ENCODE measurements at regions not wholly inside any gene's neighbourhood (a gene's known extent, or its start where the extent isn't known, plus 50 kb on each side); places are given as distances from the start of the nearest gene placed in this dataset.

GRCh38 chr12:67498991-67499390 lies 149.6 kb upstream of the DYRK2 start:
- Histone ChIP-seq H3K36me3 (ENCODE audit: control insufficient read depth in 2 of 2, extremely low read depth in 1 of 2, insufficient read depth in 2 of 2, low read length in 2 of 2) (no peaks in the 10 kb centered on the region), H2AFZ (ENCODE audit: low read depth, low read length) (no peak overlapping the region), H3K9ac (replicated peaks; ENCODE audit: extremely low read depth, insufficient read depth, low read length) (no peak overlapping the region), H3K4me3 (replicated peaks in 1 of 3; ENCODE audit: insufficient read depth in 1 of 3, low read depth in 1 of 3, low read length in 3 of 3) (no peak overlapping the region), H3K4me1 (ENCODE audit: control insufficient read depth, extremely low read depth, insufficient read depth, low read length) (no peaks in the 10 kb centered on the region), H4K20me1 (replicated peaks; ENCODE audit: control insufficient read depth, extremely low read depth, insufficient read depth, low read length) (no peaks in the 10 kb centered on the region), H3K79me2 (ENCODE audit: control insufficient read depth, insufficient read depth, low read length) (no peaks in the 10 kb centered on the region), H3K27ac (ENCODE audit: insufficient read depth, low read depth, low read length) (no peak overlapping the region), H3K9me3 (replicated peaks; ENCODE audit: control insufficient read depth, insufficient read depth, low read length) (no peaks in the 10 kb centered on the region), H3K9me1 (replicated peaks; ENCODE audit: control insufficient read depth, extremely low read depth, insufficient read depth, low read length) (no peaks in the 10 kb centered on the region), H3K27me3 (ENCODE audit: control insufficient read depth in 2 of 2, insufficient read depth in 2 of 2, low read length in 2 of 2) (no peaks in the 10 kb centered on the region), H3K4me2 (ENCODE audit: insufficient read depth, low read length) (no peak overlapping the region)
- CTCF ChIA-PET = no interaction called here
- BruUV-seq (replicated peaks) = no TSS peak
- dilution Hi-C loops (cut with MboI; ENCODE audit: extremely low pct_ligation_motif_present, low sequenced_read_pairs) = no loop called here
- DNase-seq (ENCODE audit: low read depth, low spot score) (no peak), FAIRE-seq (no peak)
- intact Hi-C loops (cut with micrococcal nuclease) = no loop called here
- POLR2A ChIA-PET = no interaction called here
- TF ChIP-seq CTCF (IDR thresholded peaks at IDR 0.05; ENCODE audit: extremely low read depth in 1 of 2, insufficient read depth in 1 of 2, low read depth in 1 of 2, low read length in 2 of 2) = no peak

GRCh38 chr12:67501362-67501761 lies 147.2 kb upstream of the DYRK2 start:
- intact Hi-C loops (cut with micrococcal nuclease) (no loop called here), dilution Hi-C loops (cut with MboI; ENCODE audit: extremely low pct_ligation_motif_present, low sequenced_read_pairs) (no loop called here)
- H3K79me2 ChIP-seq (ENCODE audit: control insufficient read depth, insufficient read depth, low read length) = no peaks in the 10 kb centered on the region
- H3K9ac ChIP-seq (replicated peaks; ENCODE audit: extremely low read depth, insufficient read depth, low read length) = no peak overlapping the region
- H3K4me1 ChIP-seq (ENCODE audit: control insufficient read depth, extremely low read depth, insufficient read depth, low read length) = no peaks in the 10 kb centered on the region
- H3K36me3 ChIP-seq (ENCODE audit: control insufficient read depth in 2 of 2, extremely low read depth in 1 of 2, insufficient read depth in 2 of 2, low read length in 2 of 2) = no peaks in the 10 kb centered on the region
- H3K4me2 ChIP-seq (ENCODE audit: insufficient read depth, low read length) = no peak overlapping the region
- H3K9me3 ChIP-seq (replicated peaks; ENCODE audit: control insufficient read depth, insufficient read depth, low read length) = no peaks in the 10 kb centered on the region
- FAIRE-seq (no peak), DNase-seq (ENCODE audit: low read depth, low spot score) (no peak)
- H4K20me1 ChIP-seq (replicated peaks; ENCODE audit: control insufficient read depth, extremely low read depth, insufficient read depth, low read length) = no peaks in the 10 kb centered on the region
- no peaks in the 10 kb centered on the region for H3K9me1 ChIP-seq (replicated peaks; ENCODE audit: control insufficient read depth, extremely low read depth, insufficient read depth, low read length)
- no peak overlapping the region for H3K4me3 ChIP-seq (replicated peaks in 1 of 3; ENCODE audit: insufficient read depth in 1 of 3, low read depth in 1 of 3, low read length in 3 of 3)
- no peaks in the 10 kb centered on the region for H3K27me3 ChIP-seq (ENCODE audit: control insufficient read depth in 2 of 2, insufficient read depth in 2 of 2, low read length in 2 of 2)
- no peak overlapping the region for H3K27ac ChIP-seq (ENCODE audit: insufficient read depth, low read depth, low read length)
- TF ChIP-seq GATA2 (IDR thresholded peaks at IDR 0.05; ENCODE audit: insufficient read depth, insufficient read length, low read depth, low read length) = no peak
- no peak for TF ChIP-seq POLR2AphosphoS5 (IDR thresholded peaks at IDR 0.05; ENCODE audit: insufficient read depth, low read depth, low read length)
- no peak for TF ChIP-seq JUN (IDR thresholded peaks at IDR 0.05; ENCODE audit: borderline replicate concordance, insufficient read depth, insufficient read length, low read depth)
- no peak for TF ChIP-seq MAX (IDR thresholded peaks at IDR 0.05; ENCODE audit: insufficient read depth, insufficient read length)
- no peak for TF ChIP-seq CTCF (IDR thresholded peaks at IDR 0.05; ENCODE audit: extremely low read depth in 1 of 2, insufficient read depth in 1 of 2, low read depth in 1 of 2, low read length in 2 of 2)
- no peak for TF ChIP-seq MYC (IDR thresholded peaks at IDR 0.05; ENCODE audit: low read depth, low read length)
- no peak for TF ChIP-seq POLR2A (IDR thresholded peaks at IDR 0.05; ENCODE audit: low read depth, low read length)
- no peak for TF ChIP-seq EZH2 (IDR thresholded peaks at IDR 0.05; ENCODE audit: borderline replicate concordance, low read depth, low read length, severe bottlenecking)
- no peak for TF ChIP-seq FOS (IDR thresholded peaks at IDR 0.05; ENCODE audit: borderline replicate concordance, insufficient read depth, low read length)
- POLR2A ChIA-PET = no interaction called here
- no TSS peak for BruUV-seq (replicated peaks)
- H2AFZ ChIP-seq (ENCODE audit: low read depth, low read length) = no peak overlapping the region
- CTCF ChIA-PET = no interaction called here
